ENCODE measurements at regions not wholly inside any gene's neighbourhood (a gene's known extent, or its start where the extent isn't known, plus 50 kb on each side); places are given as distances from the start of the nearest gene placed in this dataset.

DNA sequence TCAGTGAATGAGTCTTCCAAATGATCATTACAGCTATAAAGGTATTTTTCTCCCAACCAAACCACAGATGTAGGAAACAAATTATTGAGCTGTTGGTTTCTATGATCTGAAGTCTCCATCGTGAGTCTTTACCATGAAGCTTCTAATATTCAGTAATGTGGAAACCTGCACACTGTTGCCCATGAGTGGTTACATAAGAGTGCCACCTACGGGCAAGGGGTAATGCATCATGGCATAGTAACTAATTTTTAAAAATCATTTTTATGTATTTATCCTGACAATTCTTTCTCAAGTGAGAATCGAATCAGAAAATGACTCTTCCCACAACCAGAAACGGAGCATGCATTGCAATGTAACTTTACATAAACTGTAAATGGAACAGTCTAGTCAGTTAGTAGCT is 282.5 kb upstream of the SMARCA2 start:
- H3K4me3 ChIP-seq (ENCODE audit: low read length), result no peak overlapping the region
- peak; percentile 41 for DNase-seq (ENCODE audit: low read depth)
- TF ChIP-seq, protein P1, sequence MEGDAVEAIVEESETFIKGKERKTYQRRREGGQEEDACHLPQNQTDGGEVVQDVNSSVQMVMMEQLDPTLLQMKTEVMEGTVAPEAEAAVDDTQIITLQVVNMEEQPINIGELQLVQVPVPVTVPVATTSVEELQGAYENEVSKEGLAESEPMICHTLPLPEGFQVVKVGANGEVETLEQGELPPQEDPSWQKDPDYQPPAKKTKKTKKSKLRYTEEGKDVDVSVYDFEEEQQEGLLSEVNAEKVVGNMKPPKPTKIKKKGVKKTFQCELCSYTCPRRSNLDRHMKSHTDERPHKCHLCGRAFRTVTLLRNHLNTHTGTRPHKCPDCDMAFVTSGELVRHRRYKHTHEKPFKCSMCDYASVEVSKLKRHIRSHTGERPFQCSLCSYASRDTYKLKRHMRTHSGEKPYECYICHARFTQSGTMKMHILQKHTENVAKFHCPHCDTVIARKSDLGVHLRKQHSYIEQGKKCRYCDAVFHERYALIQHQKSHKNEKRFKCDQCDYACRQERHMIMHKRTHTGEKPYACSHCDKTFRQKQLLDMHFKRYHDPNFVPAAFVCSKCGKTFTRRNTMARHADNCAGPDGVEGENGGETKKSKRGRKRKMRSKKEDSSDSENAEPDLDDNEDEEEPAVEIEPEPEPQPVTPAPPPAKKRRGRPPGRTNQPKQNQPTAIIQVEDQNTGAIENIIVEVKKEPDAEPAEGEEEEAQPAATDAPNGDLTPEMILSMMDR (IDR thresholded peaks at IDR 0.05; ENCODE audit: insufficient read depth, low read depth, low read length, missing control alignments), result peak; percentile 60

DNA sequence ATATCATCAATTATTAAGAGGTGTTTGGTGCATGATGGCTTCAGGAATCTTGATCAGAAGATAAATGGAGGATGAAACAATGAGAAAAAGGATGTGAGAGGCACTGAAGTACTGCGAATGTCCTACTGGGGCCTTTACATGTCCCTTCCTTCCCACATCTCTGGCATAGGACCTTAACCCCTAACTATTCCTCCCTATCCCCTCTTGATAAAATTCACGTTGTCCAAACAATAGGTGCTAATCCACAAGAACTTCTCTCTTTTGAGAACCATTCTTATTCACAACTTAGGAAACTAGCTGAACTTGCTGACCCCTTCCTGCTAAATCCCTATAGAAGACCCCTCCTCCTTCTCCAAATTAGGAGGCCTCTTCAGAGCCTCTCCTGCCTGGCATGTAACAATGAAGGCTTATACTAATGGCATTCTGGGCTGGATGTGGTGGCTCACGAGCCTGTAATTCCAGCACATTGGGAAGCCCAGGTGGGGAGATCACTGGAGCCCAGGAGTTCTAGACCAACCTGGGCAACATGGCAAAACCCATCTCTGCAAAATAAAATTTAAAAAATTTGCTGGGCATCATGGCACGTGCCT is 276.5 kb upstream of the SMARCA2 start:
- DNase-seq (ENCODE audit: low read depth), result no peak
- H3K4me3 ChIP-seq (ENCODE audit: low read length), result no peak overlapping the region
- TF ChIP-seq, protein P1 (IDR thresholded peaks at IDR 0.05; ENCODE audit: insufficient read depth, low read depth, low read length, missing control alignments), result no peak

DNA sequence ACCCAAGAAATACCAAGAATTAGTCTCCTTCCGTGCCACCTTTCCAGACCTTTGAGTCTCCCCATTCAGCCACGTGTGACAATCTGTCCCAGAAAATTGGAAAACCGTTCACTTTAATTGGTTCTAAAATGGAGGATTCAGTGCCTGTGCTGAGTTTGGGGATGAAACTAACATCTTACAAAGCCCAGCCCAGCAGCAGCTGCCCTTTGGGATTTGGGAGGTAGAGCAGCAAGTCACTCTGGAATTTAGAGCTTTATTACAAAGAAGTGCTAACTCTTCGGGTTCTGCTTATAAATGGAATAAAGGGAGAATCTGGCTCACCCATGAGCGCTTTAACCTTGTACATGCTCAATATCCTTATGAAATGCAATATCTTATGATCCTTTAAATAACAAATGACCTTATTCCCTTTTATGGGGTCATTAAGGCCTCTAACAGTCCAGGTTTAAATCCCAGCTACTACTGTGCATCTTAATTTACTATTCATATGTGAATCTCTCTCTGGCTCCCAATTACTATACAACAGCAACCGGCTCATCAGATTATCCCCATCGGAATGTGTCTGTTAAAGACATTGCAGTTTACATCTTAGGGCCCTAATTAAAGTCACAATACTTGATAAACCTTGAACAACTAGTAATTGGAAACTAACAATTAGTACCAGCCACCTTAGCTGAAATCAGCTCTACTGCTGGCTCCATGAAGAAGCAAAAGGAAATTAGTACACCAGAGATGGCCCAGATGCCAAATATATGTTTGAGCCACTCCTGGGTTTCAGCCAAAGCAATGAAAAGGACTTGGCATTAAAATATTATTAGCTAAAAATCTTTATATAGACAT is 271.8 kb upstream of the SMARCA2 start:
- TF ChIP-seq, protein P1 (IDR thresholded peaks at IDR 0.05; ENCODE audit: insufficient read depth, low read depth, low read length, missing control alignments), result no peak
- no peak for DNase-seq (ENCODE audit: low read depth)
- H3K4me3 ChIP-seq (ENCODE audit: low read length), result no peak overlapping the region

DNA sequence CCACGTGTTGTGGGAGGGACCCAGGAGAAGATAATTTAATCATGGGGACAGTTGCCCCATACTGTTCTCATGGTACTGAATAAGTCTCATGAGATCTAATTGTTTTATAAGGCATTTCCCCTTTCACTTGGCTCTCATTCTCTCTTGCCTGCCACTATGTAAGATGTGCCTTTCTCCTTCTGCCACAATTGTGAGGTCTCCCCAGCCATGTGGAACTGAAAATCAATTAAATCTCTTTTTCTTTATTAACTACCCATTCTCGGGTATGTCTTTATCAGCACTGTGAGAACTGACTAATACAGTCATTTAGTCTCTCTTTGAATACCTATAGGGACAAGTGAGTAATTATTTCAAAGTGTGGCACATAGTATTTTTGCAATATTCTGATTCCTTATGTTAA is 269.2 kb upstream of the SMARCA2 start:
- no peak overlapping the region for H3K4me3 ChIP-seq (ENCODE audit: low read length)
- no peak for DNase-seq (ENCODE audit: low read depth)
- TF ChIP-seq, protein P1 (IDR thresholded peaks at IDR 0.05; ENCODE audit: insufficient read depth, low read depth, low read length, missing control alignments), result no peak

DNA sequence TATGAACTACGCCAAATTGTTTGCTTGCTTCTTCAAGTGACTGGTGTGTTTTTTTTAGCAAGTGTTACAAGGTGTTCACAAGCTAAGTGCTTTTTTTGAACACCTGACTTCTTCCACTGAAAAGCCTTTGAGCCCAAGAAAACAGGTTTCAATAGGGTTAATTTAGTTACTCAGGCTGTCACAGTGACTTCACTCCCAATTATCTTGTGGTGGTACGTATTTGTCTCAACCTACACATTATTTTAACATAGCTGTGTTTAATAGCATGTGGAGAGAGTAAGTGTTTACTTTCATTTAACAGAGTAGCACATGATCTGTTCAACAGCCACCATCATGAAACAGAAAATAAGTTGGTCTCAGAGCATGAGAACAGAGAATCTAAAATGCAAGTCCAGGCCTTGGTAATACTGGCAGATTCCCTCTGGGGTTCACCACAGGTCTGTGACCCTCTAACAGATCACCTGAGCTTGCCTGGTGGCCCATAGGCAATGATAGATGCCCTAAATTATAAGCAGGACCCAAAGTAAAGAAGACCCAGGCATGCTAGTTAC is 267.7 kb upstream of the SMARCA2 start:
- DNase-seq (ENCODE audit: low read depth), result no peak
- TF ChIP-seq, protein P1 (IDR thresholded peaks at IDR 0.05; ENCODE audit: insufficient read depth, low read depth, low read length, missing control alignments), result no peak
- no peak overlapping the region for H3K4me3 ChIP-seq (ENCODE audit: low read length)

DNA sequence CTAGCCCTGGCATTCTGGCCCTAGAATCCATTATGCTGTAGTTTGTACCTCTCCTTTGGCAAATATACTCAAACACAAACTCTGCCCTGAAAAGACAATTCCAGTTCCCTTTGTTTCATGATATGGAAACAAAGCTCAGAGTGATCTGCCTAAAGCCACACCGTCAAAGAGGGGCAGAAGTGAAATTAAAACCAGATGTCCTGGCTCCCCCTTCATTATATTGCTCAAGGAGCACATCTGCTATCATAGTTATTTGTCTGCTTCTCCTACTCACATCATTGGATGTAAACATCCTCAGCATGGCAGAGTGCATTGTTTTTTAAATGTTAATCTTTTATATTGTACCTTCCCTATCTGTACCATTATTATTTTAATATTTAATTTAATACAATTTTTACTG is 266.7 kb upstream of the SMARCA2 start:
- DNase-seq (ENCODE audit: low read depth), result no peak
- TF ChIP-seq, protein P1 (IDR thresholded peaks at IDR 0.05; ENCODE audit: insufficient read depth, low read depth, low read length, missing control alignments), result no peak
- no peak overlapping the region for H3K4me3 ChIP-seq (ENCODE audit: low read length)
